Left hindlimb (tissue), 1 donor: ENCODE measurements at regions not wholly inside any gene's neighbourhood (a gene's known extent, or its start where the extent isn't known, plus 50 kb on each side); places are given as distances from the start of the nearest gene placed in this dataset.

Experiments used
- DNase-seq: peaks from one replicate; pipeline ENCODE4 v3.0.0-alpha.2; 2018

GRCh38 chr16:73204359-73205152 is 156.6 kb upstream of the ZFHX3 start:
- no peak for DNase-seq

DNA sequence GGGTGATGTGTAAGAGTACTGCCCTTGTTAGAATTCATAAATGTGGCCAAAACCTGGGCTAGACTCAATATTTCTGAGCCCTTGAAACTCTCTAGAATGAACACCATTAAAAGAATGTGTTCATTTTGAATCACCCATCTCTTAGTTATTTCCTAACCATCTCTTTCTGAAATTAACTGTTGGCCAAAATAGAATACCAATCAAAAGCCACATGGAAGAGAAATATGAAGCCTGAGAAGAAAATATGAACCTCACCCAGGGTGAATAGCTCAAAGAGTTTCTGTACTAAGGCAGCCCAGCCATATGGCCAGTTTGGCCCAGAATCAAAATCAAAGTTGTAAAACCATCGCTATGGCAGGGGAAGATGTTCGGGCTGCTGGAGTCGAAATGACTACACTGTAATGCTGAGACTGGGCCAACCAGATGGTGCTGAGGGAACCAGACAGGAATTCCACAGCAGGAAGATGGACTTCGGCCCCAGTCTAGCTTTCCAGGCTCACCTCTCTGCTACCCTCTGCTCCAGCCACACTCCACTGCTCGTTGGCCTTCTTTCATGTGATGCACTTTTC is 154.3 kb upstream of the ZFHX3 start:
- peak; percentile 78 for DNase-seq

DNA sequence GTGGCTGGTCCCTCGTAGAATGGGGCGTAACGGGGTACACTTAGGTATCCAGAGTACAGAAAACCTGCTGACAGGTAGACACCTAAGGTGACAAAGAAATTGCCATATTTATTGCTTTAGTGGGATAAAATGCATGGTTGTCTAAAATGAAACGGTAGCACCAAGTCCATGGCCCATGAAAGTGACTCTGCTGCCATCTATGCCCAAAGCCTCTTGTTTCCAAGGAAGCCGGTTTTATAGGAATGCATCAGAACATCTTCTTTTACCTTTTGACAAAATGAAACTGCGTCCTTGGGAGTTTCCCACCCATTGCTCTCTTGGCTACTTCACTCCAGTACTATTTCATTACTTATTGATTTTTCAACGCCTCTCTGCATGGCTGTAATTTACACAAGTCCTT is 151.3 kb upstream of the ZFHX3 start:
- DNase-seq, result no peak

GRCh38 chr16:73198481-73198880 is 150.6 kb upstream of the ZFHX3 start:
- no peak for DNase-seq

GRCh38 chr16:73197598-73197997 is 149.7 kb upstream of the ZFHX3 start:
- no peak for DNase-seq

DNA sequence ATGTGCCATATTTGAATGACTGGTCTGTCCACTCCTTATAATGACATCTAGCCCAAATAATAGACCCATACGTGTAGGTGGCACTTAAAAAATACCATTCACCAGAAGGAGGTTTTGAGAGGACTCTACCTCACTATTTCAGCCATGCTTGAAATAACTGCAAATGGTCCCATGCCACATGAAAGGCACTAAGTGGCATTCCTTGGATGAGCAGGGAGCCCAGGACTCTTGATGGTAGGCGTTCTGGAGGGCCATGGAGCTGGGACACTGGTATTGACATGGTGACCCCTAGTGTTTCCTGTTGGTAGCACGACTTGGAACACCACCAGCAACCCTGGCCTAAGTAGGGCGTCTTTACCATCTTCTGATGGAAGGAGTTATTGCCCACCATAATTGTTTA is 148.7 kb upstream of the ZFHX3 start:
- no peak for DNase-seq

GRCh38 chr16:73193464-73193863 is 145.5 kb upstream of the ZFHX3 start:
- DNase-seq, result no peak

GRCh38 chr16:73192232-73192894 is 144.4 kb upstream of the ZFHX3 start:
- no peak for DNase-seq

- no peak for DNase-seq
Measured at GRCh38 chr16:73191660-73192046, 143.7 kb upstream of the ZFHX3 start.

DNA sequence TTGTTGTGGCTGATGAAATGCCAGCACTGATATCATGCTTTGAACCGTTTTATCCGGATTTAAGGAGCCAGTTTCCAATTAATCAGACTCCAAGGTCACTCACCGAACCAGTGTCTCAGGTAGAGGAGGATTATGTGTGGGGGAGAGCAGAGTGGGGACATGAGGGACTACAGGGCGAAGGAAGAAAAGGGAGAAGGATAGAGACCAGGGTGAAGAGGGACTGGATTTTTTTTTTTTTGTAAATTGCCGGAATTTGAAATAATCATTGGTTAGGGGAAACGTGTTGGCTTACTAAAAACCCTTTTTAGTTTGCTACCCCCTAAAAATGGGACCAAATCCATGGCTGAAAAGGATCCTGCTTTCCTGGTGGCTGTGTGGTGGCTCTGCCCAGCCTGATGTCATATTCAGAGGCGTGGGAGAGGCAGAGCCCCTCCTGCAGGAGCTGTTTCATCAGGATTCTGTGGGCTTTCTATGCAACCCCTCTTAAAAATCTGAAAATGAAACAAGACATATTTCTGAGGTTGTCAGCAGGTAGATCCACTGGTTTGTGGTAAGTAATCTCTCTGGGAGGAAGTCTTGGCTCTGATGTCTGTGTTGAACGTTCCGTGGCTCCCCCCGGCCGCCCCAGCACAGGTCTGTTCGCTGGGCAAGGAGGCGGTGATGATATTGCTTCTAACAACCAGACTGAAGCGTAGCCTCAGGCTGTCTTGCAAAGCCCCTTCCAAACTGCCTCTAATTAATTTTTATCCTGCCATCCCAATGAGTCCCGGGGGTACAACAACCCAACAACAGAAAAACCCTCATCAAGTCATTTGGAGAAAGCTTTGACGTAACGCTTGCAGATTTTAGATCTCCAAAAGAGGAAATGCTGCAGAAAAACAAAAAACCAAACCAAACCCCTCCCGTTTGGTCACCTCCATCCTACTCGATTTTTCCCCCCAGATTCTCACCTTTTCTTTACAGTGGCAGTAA is 143.0 kb upstream of the ZFHX3 start:
- no peak for DNase-seq

DNA sequence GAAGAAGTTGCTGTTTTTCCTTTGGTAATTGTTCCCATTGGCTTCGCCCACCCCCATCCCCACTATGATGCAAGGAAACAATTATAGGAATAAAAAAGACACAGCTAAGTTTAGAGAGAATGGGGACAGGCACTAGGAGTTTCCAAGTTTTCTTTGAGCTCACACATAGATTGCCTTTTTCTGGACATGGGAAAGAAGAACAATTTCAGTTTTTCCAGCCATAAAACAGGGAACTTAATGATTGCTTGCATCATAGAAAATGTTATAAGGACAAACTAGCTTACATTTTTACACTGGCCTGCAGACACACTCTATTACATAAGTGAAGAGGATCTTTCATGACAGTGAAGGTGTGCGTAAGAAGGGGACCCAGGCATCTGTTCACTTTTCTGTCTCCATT is 142.3 kb upstream of the ZFHX3 start:
- no peak for DNase-seq

DNA sequence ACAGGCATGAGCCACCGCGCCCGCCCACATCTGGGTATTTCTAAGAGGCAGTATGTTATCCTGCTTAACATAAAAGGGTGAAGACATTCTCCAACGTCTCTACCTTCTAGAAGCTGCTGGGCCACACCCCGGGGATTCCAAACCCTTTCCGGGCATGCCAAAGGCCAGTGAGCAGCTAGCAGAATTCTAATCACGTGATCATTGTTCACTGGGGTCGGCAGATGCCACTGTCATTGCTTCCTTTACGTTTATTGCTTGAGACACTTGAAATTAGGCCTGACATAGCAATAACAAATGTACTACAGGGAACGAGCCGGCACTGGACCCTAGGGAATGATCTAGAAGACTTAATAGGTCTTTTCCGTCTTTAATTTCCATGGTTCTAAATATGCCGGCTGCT is 141.2 kb upstream of the ZFHX3 start:
- DNase-seq, result no peak

GRCh38 chr16:73186752-73187601 is 139.0 kb upstream of the ZFHX3 start:
- no peak for DNase-seq

GRCh38 chr16:73185737-73186136 is 137.8 kb upstream of the ZFHX3 start:
- no peak for DNase-seq

DNA sequence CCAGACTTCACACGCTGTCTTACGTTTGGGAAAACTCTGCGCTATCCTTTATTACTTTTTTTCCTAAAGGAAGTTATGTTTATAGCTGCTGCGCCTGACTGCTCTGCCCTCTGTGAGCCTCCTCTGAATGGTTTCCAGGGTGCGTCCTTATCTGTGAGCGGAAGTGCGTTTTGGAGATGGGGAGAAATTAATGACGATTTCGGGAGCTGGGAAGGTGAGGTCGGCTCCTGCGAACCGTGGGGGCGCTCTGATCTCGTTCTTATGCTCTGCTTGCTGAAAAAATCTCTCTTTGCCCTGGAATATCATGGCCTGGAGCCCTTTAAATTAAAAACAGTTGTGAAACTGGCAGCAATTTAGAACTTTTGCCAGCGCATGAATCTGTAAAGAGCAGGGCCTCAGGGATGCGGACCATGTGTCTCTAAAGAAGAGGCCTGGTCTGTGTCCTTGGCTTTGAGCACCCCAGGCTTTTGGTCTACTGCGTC is 135.7 kb upstream of the ZFHX3 start:
- DNase-seq, result peak; percentile 41

DNA sequence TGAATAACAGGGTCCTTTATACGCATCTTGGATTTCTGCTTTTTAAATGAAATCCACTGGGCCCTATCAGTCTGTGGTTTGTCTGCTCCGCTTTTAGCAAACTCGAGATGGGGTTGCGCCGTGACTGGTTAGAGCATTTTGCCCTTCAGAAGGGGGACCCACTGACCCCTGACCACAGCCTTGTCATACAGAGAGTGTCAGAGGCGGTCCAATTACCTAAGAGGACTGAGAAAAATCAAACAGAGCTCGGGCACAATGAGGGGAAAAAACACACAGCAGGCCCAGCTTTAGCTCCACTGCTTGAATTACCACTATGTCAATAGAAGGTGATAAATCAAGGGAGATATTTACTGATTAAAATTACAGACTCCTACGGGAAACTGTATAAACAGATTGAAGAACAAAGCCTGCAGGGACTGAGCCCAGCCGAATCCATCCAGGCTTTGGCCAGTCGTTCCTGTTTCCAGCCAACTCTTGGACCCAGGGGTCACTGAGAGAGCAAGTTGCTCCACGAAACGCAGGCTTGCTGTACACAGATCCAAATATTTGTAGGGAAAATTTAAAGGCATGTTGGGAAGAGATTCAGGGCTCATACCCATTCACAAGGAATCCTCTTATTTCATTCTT is 131.9 kb upstream of the ZFHX3 start:
- DNase-seq, result peak; percentile 78

DNA sequence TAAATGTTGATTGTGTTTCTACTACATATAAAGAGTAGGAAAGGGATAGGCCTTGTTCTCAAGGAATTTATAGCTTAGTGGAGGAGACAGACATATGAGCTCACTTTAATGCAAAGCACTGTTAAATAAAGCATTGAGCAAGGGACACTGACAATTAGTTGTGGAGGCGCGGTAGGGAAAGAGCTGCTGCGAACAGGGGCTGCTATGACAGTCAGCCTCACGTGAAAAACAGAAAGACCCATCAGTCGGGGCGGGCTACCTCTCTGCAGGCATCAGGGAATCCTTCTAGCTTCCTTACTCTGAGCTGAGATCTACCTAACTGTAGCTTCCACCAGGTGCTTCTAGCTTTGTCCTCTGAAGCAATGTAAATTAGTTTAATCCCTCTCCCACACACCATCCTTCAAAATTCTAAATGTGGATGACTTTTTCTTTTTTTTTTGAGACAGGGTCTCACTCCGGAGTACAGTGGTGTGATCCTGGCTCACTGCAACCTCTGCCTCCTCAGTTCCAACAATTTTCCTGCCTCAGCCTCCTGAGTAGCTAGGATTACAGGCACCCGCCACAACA is 129.9 kb upstream of the ZFHX3 start:
- DNase-seq, result no peak

GRCh38 chr16:73176577-73177013 is 128.7 kb upstream of the ZFHX3 start:
- no peak for DNase-seq

- DNase-seq, result no peak
Measured at GRCh38 chr16:73172973-73173709, 125.2 kb upstream of the ZFHX3 start.
